HepG2 (cell line): ENCODE measurements at regions not wholly inside any gene's neighbourhood (a gene's known extent, or its start where the extent isn't known, plus 50 kb on each side); places are given as distances from the start of the nearest gene placed in this dataset.

Experiments
- ATAC-seq: fragments of 200-7000 bp; cut with Tn5 transposase; 3 replicates; pipeline ENCODE4 v1.9.1; 2020; ENCODE audit warnings: mild to moderate bottlenecking, moderate library complexity
- BruUV-seq: library from RNA; stranded (reverse); fragments of 400-500 nt; replicated peaks from 2 replicates; lab custom pipeline; 2021; lab: Mats Ljungman, UMichigan
- CTCF ChIA-PET: fragments of 300-600 bp; formaldehyde crosslinking; extraction: SDS; loops from one replicate; lab custom pipeline; 2021; ENCODE audit warnings: low total read pairs, inconsistent platforms, low intra/inter-chr PET ratio; lab: Yijun Ruan, JAX
- POLR2A ChIA-PET: fragments of 350-600 bp; sonication (Branson Sonifier 250); formaldehyde crosslinking; loops from one replicate; lab custom pipeline; 2020; ENCODE audit warnings: antibody characterized with exemption, inconsistent platforms; lab: Yijun Ruan, JAX
- DNase-seq: peaks from one replicate; pipeline ENCODE4 v3.0.0-alpha.2; 2015; ENCODE audit warnings: low spot score
- FAIRE-seq: peaks from 3 replicates; lab custom pipeline; 2011; peaks lifted over from hg19 to GRCh38; lab: Jason Lieb, UNC
- H2AFZ ChIP-seq: one replicate; pipeline ENCODE4 v1.6.1; 2011; ENCODE audit warnings: low read length, inconsistent platforms
- H3K27ac ChIP-seq: fragments of 300-600 bp; 3 replicates; pipeline ENCODE4 v1.8.0; 2011; ENCODE audit warnings: mixed run types, mild to moderate bottlenecking, mixed read lengths, low read length, inconsistent platforms; ENCODE audit not compliant: insufficient read depth; ENCODE audit errors: extremely low read length
- H3K27me3 ChIP-seq, 2 experiments: fragments of 200-600 bp in 1 of 2; 2 replicates in 1 of 2; 3 replicates in 1 of 2; pipeline versions ENCODE4 v1.6.0 to v1.8.0; 2011; ENCODE audit warnings: low read length in 2 of 2, mild to moderate bottlenecking in 2 of 2, moderate library complexity in 2 of 2, inconsistent platforms in 1 of 2; ENCODE audit not compliant: insufficient read depth in 2 of 2, control insufficient read depth in 1 of 2
- H3K36me3 ChIP-seq, 2 experiments: fragments of 200-600 bp in 1 of 2; replicated peaks in 1 of 2; 2 replicates in 1 of 2; 3 replicates in 1 of 2; pipeline versions ENCODE4 v1.5.1 to v1.8.0; 2011; ENCODE audit warnings: low read length in 2 of 2, inconsistent platforms in 1 of 2; ENCODE audit not compliant: insufficient read depth in 2 of 2, control insufficient read depth in 1 of 2
- H3K4me1 ChIP-seq: 2 replicates; pipeline ENCODE4 v1.5.1; 2012; ENCODE audit warnings: low read length, inconsistent platforms; ENCODE audit not compliant: insufficient read depth
- H3K4me2 ChIP-seq: 2 replicates; pipeline ENCODE4 v1.6.0; 2011; ENCODE audit warnings: low read depth, low read length, inconsistent platforms
- H3K4me3 ChIP-seq, 3 experiments: fragments of 200-600 bp in 1 of 3; sonication (generic), shearing (Covaris generic) in 1 of 3; replicated peaks in 1 of 3; 2 replicates each; pipeline ENCODE4 v1.5.1; 2011 to 2016; ENCODE audit warnings: low read length in 3 of 3, inconsistent platforms in 2 of 3, low read depth in 2 of 3, mild to moderate bottlenecking in 2 of 3, control low read depth in 1 of 3, mixed read lengths in 1 of 3; ENCODE audit not compliant: insufficient read depth in 1 of 3
- H3K79me2 ChIP-seq: one replicate; pipeline ENCODE4 v1.6.1; 2011; ENCODE audit warnings: low read length, inconsistent platforms; ENCODE audit not compliant: insufficient read depth
- H3K9ac ChIP-seq: 2 replicates; pipeline ENCODE4 v1.6.0; 2011; ENCODE audit warnings: mild to moderate bottlenecking, low read depth, low read length, inconsistent platforms; ENCODE audit not compliant: insufficient read depth
- H3K9me3 ChIP-seq: 2 replicates; pipeline ENCODE4 v1.5.1; 2012; ENCODE audit warnings: mild to moderate bottlenecking, low read length
- H4K20me1 ChIP-seq: 2 replicates; pipeline ENCODE4 v1.6.0; 2011; ENCODE audit warnings: inconsistent platforms, mild to moderate bottlenecking, low read length, moderate library complexity; ENCODE audit not compliant: insufficient read depth
- ADNP ChIP-seq: sonication (generic); formaldehyde crosslinking; IDR thresholded peaks from 2 replicates; pipeline ENCODE4 v1.4.0; 2020; ENCODE audit warnings: missing genetic modification reagents
- MYC ChIP-seq: sonication (generic); formaldehyde crosslinking; IDR thresholded peaks from 2 replicates; pipeline ENCODE4 v1.9.0; 2021; ENCODE audit warnings: missing genetic modification reagents, borderline replicate concordance
- NCOA1 ChIP-seq: sonication (generic); formaldehyde crosslinking; IDR thresholded peaks from 2 replicates; pipeline ENCODE4 v1.9.0; 2021; ENCODE audit warnings: missing genetic modification reagents
- ZNF768 ChIP-seq: sonication (generic); formaldehyde crosslinking; IDR thresholded peaks from 2 replicates; pipeline ENCODE4 v1.4.0; 2020; ENCODE audit warnings: missing genetic modification reagents
- ZNF841 ChIP-seq: sonication (generic); formaldehyde crosslinking; IDR thresholded peaks from 2 replicates; pipeline ENCODE4 v1.8.1; 2023; ENCODE audit warnings: missing genetic modification reagents, borderline replicate concordance
- in situ Hi-C: cut with HindIII; loops from 2 replicates; pipeline ENCODE4 v1.10.0; 2017; ENCODE audit warnings: low pct_unique_long_range_greater_than_20kb; ENCODE audit not compliant: extremely low pct_ligation_motif_present
- intact Hi-C: fragments of 100-400 bp; cut with micrococcal nuclease; formaldehyde crosslinking; loops from one replicate; pipeline ENCODE4 v1.10.0; 2022; ENCODE audit not compliant: unreplicated experiment
- TF ChIP-seq, protein P1 (sequence below): sonication (generic); formaldehyde crosslinking; IDR thresholded peaks from 2 replicates; pipeline ENCODE4 v1.8.1; 2022; ENCODE audit warnings: low read depth, mild to moderate bottlenecking, missing genetic modification reagents

GRCh38 chr1:36628804-36629203 lies 146.1 kb upstream of the CSF3R start (continued):
- TF ChIP-seq, protein P1, sequence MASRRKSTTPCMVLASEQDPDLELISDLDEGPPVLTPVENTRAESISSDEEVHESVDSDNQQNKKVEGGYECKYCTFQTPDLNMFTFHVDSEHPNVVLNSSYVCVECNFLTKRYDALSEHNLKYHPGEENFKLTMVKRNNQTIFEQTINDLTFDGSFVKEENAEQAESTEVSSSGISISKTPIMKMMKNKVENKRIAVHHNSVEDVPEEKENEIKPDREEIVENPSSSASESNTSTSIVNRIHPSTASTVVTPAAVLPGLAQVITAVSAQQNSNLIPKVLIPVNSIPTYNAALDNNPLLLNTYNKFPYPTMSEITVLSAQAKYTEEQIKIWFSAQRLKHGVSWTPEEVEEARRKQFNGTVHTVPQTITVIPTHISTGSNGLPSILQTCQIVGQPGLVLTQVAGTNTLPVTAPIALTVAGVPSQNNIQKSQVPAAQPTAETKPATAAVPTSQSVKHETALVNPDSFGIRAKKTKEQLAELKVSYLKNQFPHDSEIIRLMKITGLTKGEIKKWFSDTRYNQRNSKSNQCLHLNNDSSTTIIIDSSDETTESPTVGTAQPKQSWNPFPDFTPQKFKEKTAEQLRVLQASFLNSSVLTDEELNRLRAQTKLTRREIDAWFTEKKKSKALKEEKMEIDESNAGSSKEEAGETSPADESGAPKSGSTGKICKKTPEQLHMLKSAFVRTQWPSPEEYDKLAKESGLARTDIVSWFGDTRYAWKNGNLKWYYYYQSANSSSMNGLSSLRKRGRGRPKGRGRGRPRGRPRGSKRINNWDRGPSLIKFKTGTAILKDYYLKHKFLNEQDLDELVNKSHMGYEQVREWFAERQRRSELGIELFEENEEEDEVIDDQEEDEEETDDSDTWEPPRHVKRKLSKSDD (CRISPR knock-in tag), result no peak
- TF ChIP-seq ZNF841 (CRISPR knock-in tag) (no peak), NCOA1 (CRISPR knock-in tag) (no peak), MYC (CRISPR knock-in tag) (no peak)

GRCh38 chr1:36626435-36626834 lies 143.7 kb upstream of the CSF3R start:
- 0 out of 2 replicates have a peak, but pooled peaks cover 2% of the 10 kb centered on the region for H4K20me1 ChIP-seq
- ATAC-seq (no peak), FAIRE-seq (no peak), DNase-seq (no peak)
- H3K27ac ChIP-seq, result no peak overlapping the region
- in situ Hi-C loops (no loop called here), intact Hi-C loops (no loop called here)
- ChIA-PET CTCF (no interaction called here), POLR2A (no interaction called here)
- no peak overlapping the region for H2AFZ ChIP-seq
- BruUV-seq, result no TSS peak
- no peaks in the 10 kb centered on the region for H3K79me2 ChIP-seq
- no peaks in the 10 kb centered on the region; a peak in 1 of 5 replicates for H3K27me3 ChIP-seq
- no peaks in the 10 kb centered on the region for H3K9me3 ChIP-seq
- no peaks in the 10 kb centered on the region for H3K4me1 ChIP-seq
- no peak overlapping the region for H3K4me3 ChIP-seq
- no peak overlapping the region for H3K9ac ChIP-seq
- H3K36me3 ChIP-seq, result no peaks in the 10 kb centered on the region
- TF ChIP-seq ADNP (CRISPR knock-in tag), result no peak
- peak; percentile 54; the same call in 1 of the 2 replicates for TF ChIP-seq ZNF768 (CRISPR knock-in tag)
- H3K4me2 ChIP-seq, result no peak overlapping the region
